GM12873 (cell line): ENCODE measurements at regions not wholly inside any gene's neighbourhood (a gene's known extent, or its start where the extent isn't known, plus 50 kb on each side); places are given as distances from the start of the nearest gene placed in this dataset.

Source experiments
- CTCF ChIP-seq: IDR thresholded peaks from 2 replicates; pipeline ENCODE4 v1.5.1; 2012; ENCODE audit warnings: low read depth, mild to moderate bottlenecking, moderate library complexity, low read length, control low read depth; ENCODE audit not compliant: insufficient read depth; ENCODE audit errors: missing control alignments

DNA sequence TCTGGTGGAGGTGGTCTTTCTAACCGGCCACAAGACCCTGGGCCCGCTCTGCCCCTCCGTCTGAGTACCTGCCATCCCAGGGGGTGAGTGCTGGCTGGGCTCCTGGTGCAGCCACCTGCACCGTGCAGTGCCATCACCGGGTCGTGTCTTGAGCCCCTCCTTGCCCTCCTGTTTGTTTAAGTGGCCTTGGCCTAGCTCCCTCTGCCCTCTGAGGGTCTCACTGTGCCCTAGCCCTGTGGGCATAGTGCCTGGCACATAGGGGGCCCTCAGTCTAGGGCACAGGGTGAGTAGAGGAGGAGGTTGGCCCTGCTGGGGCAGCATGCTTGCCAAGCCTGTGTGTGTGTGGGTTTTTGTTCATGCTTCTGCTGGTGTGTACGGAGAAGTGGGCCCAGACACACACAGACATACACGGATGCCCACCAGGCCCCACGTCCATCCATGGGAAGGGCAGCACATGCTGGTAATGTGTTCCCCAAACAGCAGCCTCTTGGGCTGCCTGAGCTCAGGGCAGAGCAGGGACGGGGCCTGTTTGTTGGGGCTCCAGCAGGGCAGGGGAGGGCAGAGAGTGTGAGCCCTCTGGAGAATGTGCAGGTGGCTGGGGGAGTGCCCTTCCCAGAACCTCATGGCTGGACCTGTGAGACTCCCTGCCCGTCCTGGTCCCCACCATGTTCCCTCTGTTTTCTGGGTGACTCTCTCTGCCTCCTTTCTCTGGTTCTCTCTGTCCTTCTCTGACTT is 94.6 kb downstream of the GLI2 start:
- no peak for TF ChIP-seq CTCF

GRCh38 chr2:120831086-120831485 is 95.4 kb downstream of the GLI2 start:
- no peak for TF ChIP-seq CTCF

- TF ChIP-seq CTCF = no peak
Observed at GRCh38 chr2:120831891-120832290, 96.2 kb downstream of the GLI2 start.

DNA sequence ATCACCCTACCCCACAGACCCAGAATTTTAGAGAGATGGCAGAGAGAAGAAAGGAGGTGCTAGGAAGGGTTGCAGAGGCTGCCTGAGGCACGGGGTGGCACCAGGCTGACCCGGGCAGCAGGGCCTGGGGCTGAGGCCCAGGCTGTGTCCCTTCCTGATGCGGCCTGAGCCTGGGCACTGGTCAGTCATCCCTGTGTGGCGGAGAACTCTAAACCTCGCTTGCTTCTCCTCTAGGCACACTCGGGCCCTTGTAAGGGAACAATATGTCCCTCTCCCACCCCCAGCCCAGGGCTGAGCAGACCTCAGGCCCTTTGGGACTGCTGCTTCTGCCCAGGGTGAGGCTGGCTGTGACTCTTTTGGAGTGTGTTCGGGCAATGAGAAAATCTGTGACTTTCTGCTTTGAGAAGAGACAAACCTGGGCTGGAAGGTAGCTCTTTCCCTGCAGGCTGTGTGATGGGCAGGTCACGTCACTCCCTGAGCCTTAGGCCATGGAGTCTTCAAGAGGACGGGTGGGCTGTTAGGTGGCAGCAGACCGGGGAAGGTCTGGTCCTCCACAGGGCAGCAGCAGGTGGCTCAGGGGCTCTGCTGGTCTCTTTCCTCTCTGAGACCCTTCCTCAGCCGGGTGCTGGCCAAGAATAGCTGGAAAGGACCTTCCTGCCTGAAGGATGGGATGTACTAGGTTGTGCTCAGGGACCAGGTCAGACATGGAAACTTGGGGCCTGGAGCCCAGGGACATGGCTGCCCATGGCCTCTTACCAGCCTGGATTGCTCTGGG is 96.8 kb downstream of the GLI2 start:
- no peak for TF ChIP-seq CTCF

DNA sequence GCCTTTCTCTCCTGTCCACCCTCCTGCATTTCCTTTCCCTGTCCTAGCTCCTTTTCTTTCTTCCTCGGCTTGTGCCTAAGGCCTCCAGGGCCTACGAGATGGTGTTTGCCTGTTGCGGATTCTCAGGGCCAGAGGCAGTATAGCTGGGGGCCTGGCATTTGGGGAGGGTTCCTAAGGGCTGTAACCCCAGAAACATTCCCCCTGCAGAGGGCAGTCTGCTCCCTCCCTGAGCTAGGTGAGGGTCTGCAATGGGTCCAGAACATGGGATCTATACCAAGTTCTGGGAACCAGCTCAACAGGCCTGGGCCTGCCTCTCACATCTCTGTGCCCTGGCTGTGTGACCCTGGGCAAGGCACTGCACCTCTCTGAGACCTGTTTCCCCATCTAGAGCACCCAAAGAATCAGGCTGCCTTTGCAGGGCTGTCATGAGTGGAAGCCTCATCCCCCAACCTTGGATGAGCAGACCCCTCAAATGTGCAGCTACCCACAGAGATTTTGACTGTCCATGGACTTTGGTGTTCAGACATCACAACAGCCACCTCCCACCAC is 97.5 kb downstream of the GLI2 start:
- TF ChIP-seq CTCF = no peak

DNA sequence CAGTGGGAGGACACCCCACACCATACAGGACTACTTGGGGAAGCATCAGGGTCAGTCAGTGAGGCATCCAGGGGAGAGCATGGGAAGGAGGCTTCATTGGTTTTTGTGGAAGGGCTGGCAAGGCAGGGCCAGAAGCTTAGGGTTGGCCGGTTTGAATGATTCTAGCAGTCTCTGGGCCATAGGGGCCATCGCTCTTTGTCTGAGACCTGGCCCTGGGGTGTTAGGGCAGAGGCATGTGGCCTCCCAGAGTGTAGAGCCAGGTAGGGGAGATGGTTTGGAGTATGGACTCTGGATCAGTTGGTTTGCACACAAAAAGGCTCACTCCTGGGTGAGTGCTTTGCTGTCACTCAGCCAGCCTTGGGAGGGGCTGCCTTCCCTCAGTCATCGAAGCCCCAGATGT is 98.5 kb downstream of the GLI2 start:
- no peak for TF ChIP-seq CTCF

- TF ChIP-seq CTCF = no peak
Observed at GRCh38 chr2:120836281-120836680, 100.6 kb downstream of the GLI2 start.
